ENCODE measurements at regions not wholly inside any gene's neighbourhood (a gene's known extent, or its start where the extent isn't known, plus 50 kb on each side); places are given as distances from the start of the nearest gene placed in this dataset.

- no peak for DNase-seq (ENCODE audit: low read depth in 1 of 2, low spot score in 1 of 2)
- Histone ChIP-seq H3K27me3 (ENCODE audit: insufficient read depth, poor library complexity, severe bottlenecking) (peaks cover 11% of the 10 kb centered on the region), H3K4me3 (replicated peaks; ENCODE audit: insufficient read depth, low read length) (no peak overlapping the region), H3K27ac (replicated peaks) (no peak overlapping the region)
- no peak for TF ChIP-seq SPI1 (IDR thresholded peaks at IDR 0.05; ENCODE audit: borderline replicate concordance, low read depth)
- no peak for TF ChIP-seq POLR2AphosphoS5 (IDR thresholded peaks at IDR 0.05; ENCODE audit: low read depth)
- TF ChIP-seq CTCF (IDR thresholded peaks at IDR 0.05; ENCODE audit: insufficient read depth, low read length): no peak
Measured at GRCh38 chr20:60461993-60462392, 503.8 kb downstream of the CDH26 start.

DNA sequence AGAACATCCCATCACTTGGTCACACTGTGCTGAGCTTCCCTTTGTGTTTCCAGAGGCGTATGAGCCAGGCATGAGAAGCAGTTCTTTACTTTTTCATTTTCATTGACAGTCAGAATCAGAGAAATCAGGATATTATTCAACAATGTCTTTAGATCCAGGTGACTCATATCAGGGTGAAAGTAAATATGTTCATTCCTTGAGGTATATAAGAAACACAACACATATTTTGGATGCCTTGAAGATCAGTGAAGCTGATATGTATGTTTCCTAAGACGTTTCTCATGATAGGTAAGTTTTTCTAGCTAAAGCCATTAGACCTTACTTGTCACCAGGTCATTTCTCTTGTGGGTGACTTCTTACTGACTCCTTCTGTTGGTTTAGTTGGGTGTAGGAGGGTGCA, 505.6 kb downstream of the CDH26 start:
- DNase-seq (ENCODE audit: low read depth in 1 of 2, low spot score in 1 of 2): no peak
- no peak for TF ChIP-seq POLR2AphosphoS5 (IDR thresholded peaks at IDR 0.05; ENCODE audit: low read depth)
- TF ChIP-seq, protein P1, sequence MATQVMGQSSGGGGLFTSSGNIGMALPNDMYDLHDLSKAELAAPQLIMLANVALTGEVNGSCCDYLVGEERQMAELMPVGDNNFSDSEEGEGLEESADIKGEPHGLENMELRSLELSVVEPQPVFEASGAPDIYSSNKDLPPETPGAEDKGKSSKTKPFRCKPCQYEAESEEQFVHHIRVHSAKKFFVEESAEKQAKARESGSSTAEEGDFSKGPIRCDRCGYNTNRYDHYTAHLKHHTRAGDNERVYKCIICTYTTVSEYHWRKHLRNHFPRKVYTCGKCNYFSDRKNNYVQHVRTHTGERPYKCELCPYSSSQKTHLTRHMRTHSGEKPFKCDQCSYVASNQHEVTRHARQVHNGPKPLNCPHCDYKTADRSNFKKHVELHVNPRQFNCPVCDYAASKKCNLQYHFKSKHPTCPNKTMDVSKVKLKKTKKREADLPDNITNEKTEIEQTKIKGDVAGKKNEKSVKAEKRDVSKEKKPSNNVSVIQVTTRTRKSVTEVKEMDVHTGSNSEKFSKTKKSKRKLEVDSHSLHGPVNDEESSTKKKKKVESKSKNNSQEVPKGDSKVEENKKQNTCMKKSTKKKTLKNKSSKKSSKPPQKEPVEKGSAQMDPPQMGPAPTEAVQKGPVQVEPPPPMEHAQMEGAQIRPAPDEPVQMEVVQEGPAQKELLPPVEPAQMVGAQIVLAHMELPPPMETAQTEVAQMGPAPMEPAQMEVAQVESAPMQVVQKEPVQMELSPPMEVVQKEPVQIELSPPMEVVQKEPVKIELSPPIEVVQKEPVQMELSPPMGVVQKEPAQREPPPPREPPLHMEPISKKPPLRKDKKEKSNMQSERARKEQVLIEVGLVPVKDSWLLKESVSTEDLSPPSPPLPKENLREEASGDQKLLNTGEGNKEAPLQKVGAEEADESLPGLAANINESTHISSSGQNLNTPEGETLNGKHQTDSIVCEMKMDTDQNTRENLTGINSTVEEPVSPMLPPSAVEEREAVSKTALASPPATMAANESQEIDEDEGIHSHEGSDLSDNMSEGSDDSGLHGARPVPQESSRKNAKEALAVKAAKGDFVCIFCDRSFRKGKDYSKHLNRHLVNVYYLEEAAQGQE (IDR thresholded peaks at IDR 0.05; ENCODE audit: insufficient replicate concordance, low read depth): no peak
- TF ChIP-seq CTCF (IDR thresholded peaks at IDR 0.05; ENCODE audit: insufficient read depth, low read length): no peak
- Histone ChIP-seq H3K4me3 (replicated peaks; ENCODE audit: insufficient read depth, low read length) (no peak overlapping the region), H3K27me3 (ENCODE audit: insufficient read depth, poor library complexity, severe bottlenecking) (peaks cover 11% of the 10 kb centered on the region), H3K27ac (replicated peaks) (no peak overlapping the region)

DNA sequence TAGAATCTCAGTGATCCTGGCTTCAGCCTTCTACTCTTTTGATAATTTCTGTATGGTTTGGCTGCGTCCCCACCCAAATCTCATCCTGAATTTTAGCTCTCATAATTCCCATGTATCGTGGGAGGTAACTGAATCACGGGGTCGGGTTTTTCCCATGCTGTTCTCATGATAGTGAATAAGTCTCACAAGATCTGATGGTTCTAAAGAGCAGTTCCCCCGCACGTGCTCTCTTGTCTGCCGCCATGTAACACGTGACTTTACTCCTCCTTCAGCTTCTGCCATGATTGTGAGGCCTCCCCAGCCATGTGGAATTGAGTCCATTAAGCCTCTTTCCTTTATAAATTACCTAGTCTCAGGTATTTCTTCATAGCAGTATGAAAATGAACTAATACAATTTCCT, 507.2 kb downstream of the CDH26 start:
- peaks cover 8% of the 10 kb centered on the region for H3K27me3 ChIP-seq (ENCODE audit: insufficient read depth, poor library complexity, severe bottlenecking)
- no peak overlapping the region for H3K4me3 ChIP-seq (replicated peaks; ENCODE audit: insufficient read depth, low read length)
- TF ChIP-seq, protein P1 (IDR thresholded peaks at IDR 0.05; ENCODE audit: insufficient replicate concordance, low read depth): no peak
- TF ChIP-seq GABPA (IDR thresholded peaks at IDR 0.05; ENCODE audit: low read depth) (no peak), SPI1 (IDR thresholded peaks at IDR 0.05; ENCODE audit: borderline replicate concordance, low read depth) (no peak), POLR2AphosphoS5 (IDR thresholded peaks at IDR 0.05; ENCODE audit: low read depth) (no peak), CTCF (IDR thresholded peaks at IDR 0.05; ENCODE audit: insufficient read depth, low read length) (no peak)
- no peak overlapping the region for H3K27ac ChIP-seq (replicated peaks)
- no peak for DNase-seq (ENCODE audit: low read depth in 1 of 2, low spot score in 1 of 2)

- no peak overlapping the region for H3K27ac ChIP-seq (replicated peaks)
- peaks cover 8% of the 10 kb centered on the region for H3K27me3 ChIP-seq (ENCODE audit: insufficient read depth, poor library complexity, severe bottlenecking)
- H3K4me3 ChIP-seq (replicated peaks; ENCODE audit: insufficient read depth, low read length): no peak overlapping the region
- TF ChIP-seq, protein P1 (IDR thresholded peaks at IDR 0.05; ENCODE audit: insufficient replicate concordance, low read depth): no peak
- TF ChIP-seq SPI1 (IDR thresholded peaks at IDR 0.05; ENCODE audit: borderline replicate concordance, low read depth) (no peak), POLR2AphosphoS5 (IDR thresholded peaks at IDR 0.05; ENCODE audit: low read depth) (no peak), CTCF (IDR thresholded peaks at IDR 0.05; ENCODE audit: insufficient read depth, low read length) (no peak), GABPA (IDR thresholded peaks at IDR 0.05; ENCODE audit: low read depth) (no peak)
- no peak for DNase-seq (ENCODE audit: low read depth in 1 of 2, low spot score in 1 of 2)
Measured at GRCh38 chr20:60465993-60466686, 507.9 kb downstream of the CDH26 start.

All from HL-60 (cell line).